Trophoblast cell (in vitro differentiated cells and primary cell): ENCODE measurements at regions not wholly inside any gene's neighbourhood (a gene's known extent, or its start where the extent isn't known, plus 50 kb on each side); places are given as distances from the start of the nearest gene placed in this dataset.

Experiments
- DNase-seq, 2 donors: peaks; one replicate each; pipeline ENCODE4 v3.0.0-alpha.2; 2016
- H2AFZ ChIP-seq: 2 replicates; pipeline ENCODE4 v1.6.1; 2013; ENCODE audit warnings: low read length, moderate library complexity, mild to moderate bottlenecking; ENCODE audit not compliant: insufficient read depth, poor library complexity
- H2AK5ac ChIP-seq: 2 replicates; pipeline ENCODE4 v1.6.1; 2013; ENCODE audit warnings: mild to moderate bottlenecking, low read length
- H2BK120ac ChIP-seq: 2 replicates; pipeline ENCODE4 v1.6.1; 2013; ENCODE audit warnings: low read length, mild to moderate bottlenecking, moderate library complexity; ENCODE audit not compliant: insufficient read depth, poor library complexity
- H2BK12ac ChIP-seq: 2 replicates; pipeline ENCODE4 v1.6.1; 2013; ENCODE audit warnings: mild to moderate bottlenecking, low read length, moderate library complexity
- H2BK5ac ChIP-seq: 2 replicates; pipeline ENCODE4 v1.6.1; 2013; ENCODE audit warnings: low read length, low read depth, moderate library complexity, mild to moderate bottlenecking; ENCODE audit not compliant: poor library complexity
- H3K14ac ChIP-seq: 2 replicates; pipeline ENCODE4 v1.6.1; 2013; ENCODE audit warnings: mild to moderate bottlenecking, low read length
- H3K18ac ChIP-seq: 2 replicates; pipeline ENCODE4 v1.6.1; 2013; ENCODE audit warnings: mild to moderate bottlenecking, low read length
- H3K23ac ChIP-seq: 2 replicates; pipeline ENCODE4 v1.6.1; 2013; ENCODE audit warnings: low read length
- H3K27ac ChIP-seq: 2 replicates; pipeline ENCODE4 v1.5.1; 2013; ENCODE audit warnings: low read depth, mild to moderate bottlenecking, inconsistent platforms, low read length, moderate library complexity
- H3K27me3 ChIP-seq: 2 replicates; pipeline ENCODE4 v1.6.1; 2013; ENCODE audit warnings: inconsistent platforms, mild to moderate bottlenecking, low read length, moderate library complexity; ENCODE audit not compliant: insufficient read depth
- H3K36me3 ChIP-seq, 2 experiments: 1 replicate in 1 of 2; 2 replicates in 1 of 2; pipeline ENCODE4 v1.6.1; 2013; ENCODE audit warnings: low read length in 2 of 2, mild to moderate bottlenecking in 2 of 2, moderate library complexity in 1 of 2; ENCODE audit not compliant: insufficient read depth in 2 of 2, control insufficient read depth in 1 of 2
- H3K4ac ChIP-seq: 2 replicates; pipeline ENCODE4 v1.6.1; 2013; ENCODE audit warnings: low read depth, mild to moderate bottlenecking, low read length, moderate library complexity
- H3K4me1 ChIP-seq, 2 experiments: 1 replicate in 1 of 2; 2 replicates in 1 of 2; pipeline ENCODE4 v1.6.1; 2013; ENCODE audit warnings: low read length in 2 of 2, mild to moderate bottlenecking in 2 of 2, moderate library complexity in 1 of 2; ENCODE audit not compliant: insufficient read depth in 2 of 2, control insufficient read depth in 1 of 2
- H3K4me2 ChIP-seq: 2 replicates; pipeline ENCODE4 v1.6.1; 2013; ENCODE audit warnings: inconsistent platforms, mild to moderate bottlenecking, low read length, moderate library complexity
- H3K4me3 ChIP-seq: 2 replicates; pipeline ENCODE4 v1.5.1; 2013; ENCODE audit warnings: mild to moderate bottlenecking, low read depth, low read length, inconsistent platforms
- H3K79me1 ChIP-seq: one replicate; pipeline ENCODE4 v1.6.1; 2013; ENCODE audit warnings: low read length
- H3K79me2 ChIP-seq: 2 replicates; pipeline ENCODE4 v1.6.1; 2013; ENCODE audit warnings: low read length, mild to moderate bottlenecking; ENCODE audit not compliant: control insufficient read depth, insufficient read depth, poor library complexity
- H3K9ac ChIP-seq: 2 replicates; pipeline ENCODE4 v1.6.1; 2013; ENCODE audit warnings: mild to moderate bottlenecking, low read length
- H3K9me3 ChIP-seq: 2 replicates; pipeline ENCODE4 v1.6.1; 2013; ENCODE audit warnings: low read depth, mild to moderate bottlenecking, control low read depth, inconsistent platforms, low read length; ENCODE audit not compliant: insufficient read depth
- H4K12ac ChIP-seq: 2 replicates; pipeline ENCODE4 v1.6.1; 2013; ENCODE audit warnings: low read depth, mild to moderate bottlenecking, low read length, moderate library complexity
- H4K8ac ChIP-seq: 2 replicates; pipeline ENCODE4 v1.6.1; 2013; ENCODE audit warnings: low read depth, mild to moderate bottlenecking, low read length, moderate library complexity
- H4K91ac ChIP-seq: one replicate; pipeline ENCODE4 v1.6.1; 2013; ENCODE audit warnings: low read depth, mild to moderate bottlenecking, low read length, moderate library complexity
- WGBS: extraction: QIAGEN DNeasy Blood & Tissue Kit; methylation state at CpG from one replicate; pipeline ENCODE4 v1.1.7; 2013; ENCODE audit warnings: missing lambda C conversion rate; ENCODE audit not compliant: insufficient read length, insufficient coverage; ENCODE audit errors: extremely low coverage; 5-methylcytosine and 5-hydroxymethylcytosine counted together

DNA sequence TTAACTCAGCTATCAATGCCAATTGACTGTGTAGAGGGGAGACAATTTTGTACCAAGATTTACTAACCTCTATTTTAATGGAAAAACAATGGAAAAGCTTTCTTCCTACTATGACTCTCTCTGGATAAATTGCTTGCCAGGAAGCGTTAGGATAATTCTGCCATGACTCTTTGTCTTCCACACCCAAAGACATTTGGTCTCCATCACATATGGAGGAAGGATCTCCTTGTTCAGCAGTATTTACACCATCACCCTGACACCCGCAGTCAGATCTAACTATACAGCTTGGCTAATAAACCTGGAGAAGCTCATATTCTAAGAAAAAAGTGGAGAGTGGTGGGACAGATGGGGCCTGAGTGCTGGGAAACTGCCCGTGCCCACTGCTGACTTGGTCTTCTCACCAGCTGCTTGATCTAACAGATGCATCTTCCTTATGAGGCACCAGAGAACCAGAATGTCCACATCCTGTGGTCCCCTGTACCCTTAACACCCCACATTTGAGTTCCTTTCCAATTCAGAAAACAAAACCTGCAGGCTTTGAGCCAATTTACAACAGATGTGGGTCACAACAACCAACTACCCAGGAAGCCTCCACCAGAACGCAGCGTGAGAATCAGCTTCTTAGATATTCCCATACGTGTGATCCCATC, 154.0 kb downstream of the DAD1 start:
- Histone ChIP-seq H3K14ac (no peak overlapping the region), H4K8ac (no peak overlapping the region), H2AFZ (no peak overlapping the region), H3K27ac (no peak overlapping the region), H3K79me2 (no peaks in the 10 kb centered on the region), H3K79me1 (no peaks in the 10 kb centered on the region), H3K4me1 (no peaks in the 10 kb centered on the region), H4K12ac (no peak overlapping the region), H2BK5ac (no peak overlapping the region), H3K27me3 (no peaks in the 10 kb centered on the region), H4K91ac (no peak overlapping the region), H3K4me3 (no peak overlapping the region), H2AK5ac (no peak overlapping the region), H3K4ac (no peak overlapping the region), H3K18ac (no peak overlapping the region), H3K4me2 (no peak overlapping the region), H3K36me3 (no peaks in the 10 kb centered on the region), H2BK120ac (no peak overlapping the region), H3K9me3 (no peaks in the 10 kb centered on the region), H2BK12ac (no peak overlapping the region), H3K23ac (no peak overlapping the region), H3K9ac (no peak overlapping the region)
- WGBS: no CpG with 5 or more reads among the region's 6 CpGs
- no peak for DNase-seq

DNA sequence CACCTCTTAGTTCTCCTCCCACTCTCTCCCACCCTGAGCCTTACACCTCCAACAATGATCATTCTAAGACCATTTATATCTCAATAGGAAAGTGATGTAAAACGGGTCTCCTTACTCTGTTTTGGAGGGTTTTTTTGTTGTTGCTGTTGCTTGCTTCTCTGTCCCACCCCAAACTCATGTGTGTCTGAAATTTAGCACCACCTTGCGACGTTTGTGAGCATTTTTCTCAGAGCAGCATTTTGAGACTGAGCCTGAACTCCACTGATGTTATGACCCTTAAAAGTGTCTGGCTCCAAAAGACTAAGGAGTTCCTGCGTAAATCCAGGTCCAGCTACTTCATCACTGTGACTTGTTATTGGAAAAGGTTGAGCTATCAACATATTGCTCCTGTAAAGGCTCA, 155.0 kb downstream of the DAD1 start:
- WGBS: no CpG with 5 or more reads among the region's 4 CpGs
- no peaks in the 10 kb centered on the region for H3K4me1 ChIP-seq
- no peak overlapping the region for H3K4ac ChIP-seq
- no peaks in the 10 kb centered on the region for H3K27me3 ChIP-seq
- H4K12ac ChIP-seq: no peak overlapping the region
- H4K91ac ChIP-seq: no peak overlapping the region
- no peaks in the 10 kb centered on the region for H3K79me2 ChIP-seq
- H3K4me3 ChIP-seq: no peak overlapping the region
- H3K9ac ChIP-seq: no peak overlapping the region
- peak in 1 of 2 donors; percentile 14 for DNase-seq
- no peak overlapping the region for H3K4me2 ChIP-seq
- H2AFZ ChIP-seq: no peak overlapping the region
- H4K8ac ChIP-seq: no peak overlapping the region
- H3K23ac ChIP-seq: no peak overlapping the region
- H2BK5ac ChIP-seq: no peak overlapping the region
- no peak overlapping the region for H3K14ac ChIP-seq
- H3K79me1 ChIP-seq: no peaks in the 10 kb centered on the region
- H2BK120ac ChIP-seq: no peak overlapping the region
- H3K9me3 ChIP-seq: no peaks in the 10 kb centered on the region
- no peak overlapping the region for H3K27ac ChIP-seq
- no peaks in the 10 kb centered on the region for H3K36me3 ChIP-seq
- no peak overlapping the region for H2AK5ac ChIP-seq
- H3K18ac ChIP-seq: no peak overlapping the region
- H2BK12ac ChIP-seq: no peak overlapping the region

DNA sequence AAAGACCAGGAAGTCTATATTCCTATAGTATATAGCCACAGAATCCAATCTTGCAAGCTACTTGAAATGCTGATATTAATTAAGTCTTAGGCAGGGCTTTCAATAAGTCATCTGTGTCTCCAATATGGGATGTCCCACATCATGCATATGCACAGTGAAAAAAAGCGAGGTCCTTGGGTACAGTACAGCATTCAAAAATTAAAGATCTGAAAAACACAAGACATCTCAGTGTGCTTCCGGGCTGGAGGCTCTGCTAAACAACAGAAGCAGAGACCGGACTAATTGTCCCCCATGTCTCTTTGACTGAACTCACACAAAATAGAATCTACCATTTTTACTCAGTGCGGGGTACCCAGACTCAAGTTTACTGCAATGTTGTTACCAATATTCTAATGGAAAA, 156.0 kb downstream of the DAD1 start:
- Histone ChIP-seq H2AFZ (no peak overlapping the region), H3K23ac (no peak overlapping the region), H3K4me2 (no peak overlapping the region), H4K12ac (no peak overlapping the region), H2AK5ac (no peak overlapping the region), H3K14ac (no peak overlapping the region), H2BK5ac (no peak overlapping the region), H3K4me3 (no peak overlapping the region), H3K27ac (no peak overlapping the region), H3K4ac (no peak overlapping the region), H3K9me3 (no peaks in the 10 kb centered on the region), H2BK12ac (no peak overlapping the region), H3K4me1 (peaks cover 0 to under 1% of the 10 kb centered on the region in 2 experiments), H3K79me2 (no peaks in the 10 kb centered on the region), H2BK120ac (no peak overlapping the region), H3K27me3 (no peaks in the 10 kb centered on the region), H3K79me1 (no peaks in the 10 kb centered on the region), H4K8ac (no peak overlapping the region), H3K9ac (no peak overlapping the region), H3K36me3 (no peaks in the 10 kb centered on the region), H3K18ac (no peak overlapping the region), H4K91ac (no peak overlapping the region)
- DNase-seq: no peak
- WGBS: no CpG with 5 or more reads among the region's 4 CpGs

DNA sequence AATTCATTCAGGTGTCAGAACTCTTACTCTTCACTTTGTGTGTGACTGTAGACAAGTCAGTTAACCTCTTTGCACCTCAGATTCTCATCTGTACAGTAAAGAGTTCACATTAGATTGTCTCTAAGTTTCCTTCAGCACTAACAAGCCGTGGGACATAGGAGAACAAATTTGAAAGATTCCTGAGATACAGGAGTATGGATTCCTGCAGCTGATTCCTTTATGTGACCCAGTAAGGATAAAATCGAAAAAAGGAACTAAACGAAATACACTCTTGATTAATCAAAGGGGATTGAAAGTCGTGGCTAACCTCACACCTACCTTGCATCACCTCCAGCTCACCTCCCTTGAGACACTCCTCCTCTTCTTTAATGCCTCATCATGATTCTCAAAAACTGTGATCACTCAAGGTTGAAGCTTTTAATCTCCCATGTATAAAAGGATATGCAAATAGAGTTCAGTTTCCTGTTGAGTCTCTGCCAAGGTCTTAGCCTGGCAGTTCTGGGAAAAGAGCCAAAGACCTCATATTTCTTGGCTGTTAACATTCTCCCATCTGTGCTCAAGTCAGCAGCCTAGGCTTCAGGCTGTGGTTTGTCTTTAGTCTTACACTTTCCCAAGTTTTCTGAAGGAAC, 156.6 kb downstream of the DAD1 start:
- Histone ChIP-seq H3K27me3 (no peaks in the 10 kb centered on the region), H3K18ac (no peak overlapping the region), H3K4me2 (no peak overlapping the region), H4K91ac (no peak overlapping the region), H3K4me3 (no peak overlapping the region), H4K12ac (no peak overlapping the region), H3K4ac (no peak overlapping the region), H2BK120ac (no peak overlapping the region), H3K4me1 (peaks cover 0 to 2% of the 10 kb centered on the region in 2 experiments), H3K79me1 (no peaks in the 10 kb centered on the region), H3K36me3 (no peaks in the 10 kb centered on the region), H3K14ac (no peak overlapping the region), H3K27ac (no peak overlapping the region), H3K23ac (no peak overlapping the region), H3K9me3 (no peaks in the 10 kb centered on the region), H3K9ac (no peak overlapping the region), H2BK12ac (no peak overlapping the region), H3K79me2 (no peaks in the 10 kb centered on the region), H2AK5ac (no peak overlapping the region), H2AFZ (no peak overlapping the region), H2BK5ac (no peak overlapping the region), H4K8ac (no peak overlapping the region)
- no peak for DNase-seq
- WGBS: no CpG with 5 or more reads among the region's 4 CpGs
